GM19240 (cell line): ENCODE measurements at regions not wholly inside any gene's neighbourhood (a gene's known extent, or its start where the extent isn't known, plus 50 kb on each side); places are given as distances from the start of the nearest gene placed in this dataset.

Source experiments
- DNase-seq: peaks from one replicate; pipeline ENCODE4 v3.0.0; 2011; ENCODE audit warnings: low spot score; ENCODE audit not compliant: insufficient read length

DNA sequence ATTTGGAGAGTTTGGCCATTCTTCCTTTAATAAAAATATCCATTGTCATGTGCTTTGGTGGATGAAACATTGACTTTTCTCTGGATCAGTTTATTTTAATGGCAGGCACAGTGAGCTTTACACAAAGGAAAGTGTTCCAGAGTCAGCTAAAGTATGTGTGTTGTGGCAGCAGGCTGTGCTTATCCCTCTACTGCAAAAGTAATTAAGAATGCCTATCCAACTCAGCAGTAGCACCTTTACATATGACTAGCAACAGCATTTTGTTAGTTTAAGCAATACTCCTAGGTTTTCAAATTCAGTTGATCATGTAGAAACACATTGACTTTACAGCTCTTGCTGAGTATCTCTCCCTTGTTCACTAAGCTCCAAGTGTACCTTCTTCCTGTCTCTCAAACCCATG, 730.5 kb upstream of the RGMB start:
- DNase-seq = no peak

DNA sequence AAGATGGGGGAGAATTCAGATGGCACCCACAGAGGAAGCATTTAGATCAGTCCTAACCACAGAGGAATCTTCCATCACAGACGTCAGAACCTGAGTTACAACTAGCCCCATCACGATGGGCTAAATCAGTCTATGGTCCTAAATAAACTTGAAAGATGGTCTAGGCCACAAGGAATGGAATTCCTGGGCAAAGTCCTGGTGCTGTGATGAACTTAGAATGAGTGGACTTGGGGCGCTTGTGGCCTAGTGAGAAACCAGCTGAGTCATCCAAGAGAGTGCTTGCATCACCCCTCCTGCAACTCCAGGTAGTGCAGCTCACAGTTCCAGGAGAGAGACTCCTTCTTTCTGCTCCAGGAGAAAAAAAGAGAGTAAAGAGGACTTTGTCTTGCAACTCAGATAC, 722.9 kb upstream of the RGMB start:
- DNase-seq = no peak

DNA sequence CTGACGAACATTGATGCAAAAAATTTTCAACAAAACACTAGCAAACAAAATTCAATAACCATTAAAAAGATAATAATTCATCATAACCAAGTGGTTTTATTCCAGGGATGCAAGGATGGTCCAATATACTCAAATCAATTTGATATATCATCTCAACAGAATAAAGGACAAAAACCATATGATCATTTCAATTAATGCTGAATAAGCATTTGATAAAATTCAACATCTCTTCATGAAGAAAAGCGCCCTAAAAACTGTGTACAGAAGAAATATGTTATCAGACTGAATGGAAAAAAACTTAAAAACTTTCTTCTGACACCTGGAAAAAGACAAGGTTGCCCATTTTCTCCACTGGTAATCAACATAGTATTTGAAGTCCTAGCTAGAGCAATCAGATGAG, 720.3 kb upstream of the RGMB start:
- DNase-seq = no peak

DNA sequence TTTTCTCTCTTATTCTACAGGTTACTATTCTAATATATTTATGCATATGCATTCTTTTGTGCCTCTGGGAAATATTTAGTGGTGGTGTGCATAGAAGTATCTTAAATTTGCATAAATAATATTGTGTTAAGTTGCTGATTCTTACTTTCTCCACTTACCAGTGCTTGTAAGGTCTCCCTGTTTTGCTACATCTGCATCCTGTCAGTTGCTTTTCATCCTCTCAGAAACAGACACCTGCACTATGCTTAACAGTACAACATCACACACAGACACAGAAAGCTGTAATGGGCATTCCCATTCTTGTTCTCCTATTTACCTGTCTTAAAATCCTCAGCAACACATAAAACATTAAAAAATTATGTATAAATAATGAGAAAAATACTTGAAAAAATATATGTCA, 713.3 kb upstream of the RGMB start:
- no peak for DNase-seq

DNA sequence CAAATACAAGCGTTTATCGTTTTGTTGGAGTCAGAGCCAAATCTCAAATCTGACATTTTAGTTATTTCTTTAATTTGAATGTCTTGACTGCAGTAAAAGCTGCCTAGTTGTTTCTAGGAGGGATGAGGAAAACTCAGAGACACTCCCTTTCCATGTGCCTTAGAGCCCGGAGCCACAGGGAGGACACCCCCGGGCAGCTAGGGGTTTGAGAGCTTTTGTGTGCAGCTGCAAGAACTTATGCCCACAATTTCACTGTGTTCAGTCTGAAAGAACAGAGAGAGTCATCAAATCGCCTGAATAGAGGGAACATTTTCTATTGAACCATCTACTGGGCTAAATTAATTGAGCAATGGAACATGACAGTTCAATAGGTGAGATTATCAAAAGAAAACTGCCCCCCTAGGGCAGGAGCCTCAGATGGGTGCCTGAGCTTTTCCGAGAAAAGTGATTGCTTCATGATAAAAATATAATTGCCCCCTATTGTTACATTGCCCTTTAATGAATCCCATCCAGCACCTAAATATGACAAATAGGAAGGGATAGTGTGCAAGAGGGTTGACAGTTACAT, 709.3 kb upstream of the RGMB start:
- DNase-seq = no peak

DNA sequence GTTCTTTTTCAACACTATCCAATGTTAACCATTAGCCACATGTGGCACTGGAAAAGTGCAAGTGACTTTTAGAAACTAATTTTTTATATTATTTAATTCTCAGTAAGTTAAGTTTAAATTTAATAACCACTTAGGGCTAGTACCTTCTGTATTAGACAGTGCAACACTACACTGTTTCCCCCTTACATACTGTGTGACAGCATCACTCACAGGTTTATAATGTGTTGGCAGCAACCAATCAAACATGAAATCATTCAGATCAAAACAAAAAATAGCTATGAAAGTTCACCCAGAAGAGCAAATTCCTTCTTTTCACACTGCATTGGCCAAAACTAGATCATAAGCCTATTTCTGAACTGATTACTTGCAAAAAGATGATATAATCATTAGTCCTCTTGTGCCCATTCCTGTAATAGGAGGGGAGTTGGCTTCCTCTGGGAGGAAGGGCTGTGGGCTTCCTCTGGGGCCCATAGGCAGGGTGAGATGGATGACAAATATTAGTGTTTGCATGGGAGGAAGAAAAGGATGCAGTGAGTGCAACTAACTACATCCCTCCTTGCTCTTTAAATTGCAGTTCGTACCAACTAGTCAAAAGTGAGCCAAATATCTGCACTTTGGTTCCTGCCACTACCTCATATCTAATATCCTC, 708.1 kb upstream of the RGMB start:
- no peak for DNase-seq

DNA sequence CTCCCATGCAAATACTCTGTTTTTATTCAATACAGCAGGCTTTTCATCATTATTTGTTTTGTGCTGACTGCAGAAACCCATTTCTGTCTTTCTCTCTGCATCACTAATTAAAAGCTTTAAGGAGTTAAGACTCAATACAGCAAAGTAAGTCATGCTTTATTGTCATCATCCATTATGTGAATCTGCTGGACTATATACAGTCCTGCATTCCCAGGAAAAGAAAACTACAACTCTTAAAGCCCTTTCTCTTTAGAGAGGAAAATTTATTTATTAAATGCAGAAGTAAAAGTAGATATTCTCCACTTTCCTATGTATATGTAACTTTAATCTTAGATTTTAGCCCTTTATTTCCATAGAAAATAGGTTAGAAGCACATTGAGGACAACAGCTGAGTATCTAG, 706.6 kb upstream of the RGMB start:
- no peak for DNase-seq

DNA sequence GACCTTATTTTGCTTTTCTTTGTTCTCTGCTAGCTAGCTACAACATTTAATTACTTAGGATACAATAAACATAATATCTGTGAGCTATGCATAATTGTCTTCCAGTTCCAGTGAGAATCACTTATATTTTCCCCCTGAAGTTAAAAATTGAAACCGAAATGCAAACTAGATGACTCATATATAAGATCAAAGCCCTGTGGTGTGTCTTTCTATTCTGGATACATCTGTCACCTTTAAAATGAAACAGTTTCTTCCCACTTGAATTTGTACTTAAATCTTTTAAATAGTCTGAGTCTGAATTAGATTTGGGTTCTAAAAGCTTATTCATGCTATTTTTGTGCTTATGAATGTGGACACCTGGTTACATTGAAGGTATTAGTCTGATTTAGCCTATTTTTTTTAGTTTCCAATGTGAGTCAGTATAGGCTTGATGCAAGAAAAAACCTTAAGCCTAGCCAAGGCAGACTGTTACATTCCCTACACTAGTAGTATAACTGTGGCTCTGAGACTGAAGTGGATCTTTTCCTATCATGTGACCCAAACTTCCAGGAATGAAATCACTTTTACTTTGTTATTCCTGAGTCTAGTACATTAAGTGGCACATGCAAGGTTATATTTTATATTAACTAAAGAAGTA, 703.5 kb upstream of the RGMB start:
- DNase-seq = no peak

DNA sequence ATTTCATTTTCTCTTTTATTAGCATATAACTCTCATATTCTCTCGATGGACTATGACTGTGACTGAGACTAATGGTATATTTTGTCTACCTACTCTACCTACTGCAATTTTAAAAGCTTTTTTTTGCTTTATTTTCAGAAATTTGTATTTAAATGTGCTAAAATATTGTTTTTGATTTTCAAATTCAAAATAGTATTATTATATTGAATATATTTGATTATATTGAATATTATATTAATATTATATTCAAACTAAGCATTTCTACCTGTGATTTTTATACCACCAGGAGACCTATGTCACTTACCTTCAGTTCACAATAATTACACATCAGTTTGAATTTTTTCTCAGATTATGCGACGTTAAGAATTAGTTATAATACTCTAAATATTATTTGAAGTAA, 700.5 kb upstream of the RGMB start:
- DNase-seq = no peak

DNA sequence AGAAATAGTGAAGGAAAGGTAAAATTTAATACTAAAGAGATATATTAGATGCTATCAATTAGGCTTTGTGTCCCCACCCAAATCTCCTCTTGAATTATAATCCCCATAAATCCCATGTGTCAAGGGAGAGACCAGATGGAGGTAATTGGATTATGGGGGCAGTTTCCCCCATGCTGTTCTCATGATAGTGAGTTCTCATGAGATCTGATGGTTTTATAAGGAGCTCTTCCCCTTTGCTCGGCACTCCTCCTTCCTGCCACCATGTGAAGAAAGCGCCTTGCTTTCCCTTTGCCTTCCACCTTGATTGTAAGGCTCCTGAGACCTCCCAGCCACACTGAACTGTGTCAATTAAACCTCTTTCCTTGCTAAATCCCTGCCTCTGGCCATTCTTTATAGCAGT, 697.0 kb upstream of the RGMB start:
- no peak for DNase-seq

DNA sequence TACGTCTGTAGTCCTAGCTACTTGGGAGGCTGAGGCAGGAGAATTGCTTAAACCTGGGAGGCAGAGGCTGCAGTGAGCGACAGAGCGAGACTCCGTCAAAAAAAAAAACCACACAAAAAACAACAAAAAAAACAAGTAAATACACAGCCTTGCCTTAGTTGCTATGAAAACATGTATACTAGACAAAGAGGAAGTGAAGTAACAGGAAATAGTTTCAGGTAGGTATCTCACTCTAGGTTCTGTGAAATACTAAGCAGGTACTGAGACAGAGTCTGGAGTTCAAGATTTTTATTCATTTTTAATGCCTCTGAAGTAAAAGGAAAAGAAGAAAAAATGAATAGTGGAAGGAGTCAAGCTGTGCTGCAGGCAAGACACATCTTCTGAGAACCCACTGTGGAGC, 687.9 kb upstream of the RGMB start:
- no peak for DNase-seq

DNA sequence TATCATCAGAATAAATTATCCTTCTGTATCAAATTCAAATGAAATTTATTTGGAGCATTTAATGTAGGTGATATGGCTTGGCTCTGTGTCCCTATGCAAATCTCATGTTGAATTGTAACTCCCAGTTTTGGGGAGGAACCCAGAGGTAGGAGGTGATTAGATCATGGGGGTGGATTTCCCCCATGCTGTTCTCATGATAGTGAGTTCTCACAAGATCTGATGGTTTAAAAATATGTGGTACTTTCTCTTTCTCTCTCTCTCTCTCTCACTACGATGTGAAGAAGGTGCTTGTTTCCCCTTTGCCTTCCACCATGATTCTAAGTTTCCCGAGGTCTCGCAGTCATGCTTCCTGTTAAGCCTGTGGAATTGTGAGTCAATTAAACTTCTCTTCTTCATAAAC, 678.4 kb upstream of the RGMB start:
- DNase-seq = no peak

DNA sequence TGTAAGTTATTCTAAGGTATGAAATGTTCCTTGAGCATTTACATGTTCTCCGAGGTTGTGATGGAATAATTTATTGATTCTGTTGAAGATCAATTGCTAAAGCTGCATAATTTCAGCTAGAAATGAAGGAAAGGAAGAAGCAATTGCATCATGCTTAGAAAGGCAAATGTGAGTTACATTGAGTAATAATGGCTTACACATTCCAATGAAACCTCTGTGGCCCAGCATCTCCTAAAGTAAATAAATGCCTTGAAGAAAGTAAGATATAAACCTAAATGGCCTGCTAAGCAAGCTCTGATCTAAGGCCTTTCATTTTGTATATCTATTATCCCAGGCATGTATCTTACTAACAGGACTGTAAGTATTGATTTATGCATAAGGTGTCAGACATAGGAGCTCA, 677.3 kb upstream of the RGMB start:
- no peak for DNase-seq

DNA sequence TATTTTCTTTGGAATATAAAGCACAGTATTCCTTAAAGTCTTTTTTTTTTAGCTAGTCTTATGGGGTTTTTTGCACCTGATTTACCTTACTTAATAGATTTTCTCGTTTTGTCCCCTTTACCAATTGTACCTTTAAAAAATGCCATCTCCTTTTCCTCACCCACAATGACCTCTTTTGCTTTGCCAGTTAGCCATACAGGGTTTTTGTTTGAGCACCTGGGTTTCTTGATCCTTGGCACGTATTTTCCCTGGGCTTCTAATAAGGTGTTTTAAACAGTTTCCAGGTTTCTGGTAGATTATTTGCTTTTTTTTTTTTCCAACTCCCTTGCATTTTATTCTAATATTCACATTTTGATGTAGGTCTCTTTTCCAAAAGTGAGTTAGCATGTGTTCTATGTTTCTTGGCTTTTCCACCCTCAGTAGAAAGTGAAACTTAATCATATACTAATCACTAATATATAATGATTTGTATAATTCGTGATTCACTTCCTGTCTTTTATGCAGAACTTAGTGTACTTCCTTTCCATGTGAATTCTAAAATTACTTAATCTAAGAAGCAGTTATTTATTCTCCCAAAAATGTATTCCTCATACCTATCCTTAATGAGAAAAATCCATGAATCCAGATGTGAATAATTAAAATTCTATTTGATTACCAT, 673.9 kb upstream of the RGMB start:
- no peak for DNase-seq

DNA sequence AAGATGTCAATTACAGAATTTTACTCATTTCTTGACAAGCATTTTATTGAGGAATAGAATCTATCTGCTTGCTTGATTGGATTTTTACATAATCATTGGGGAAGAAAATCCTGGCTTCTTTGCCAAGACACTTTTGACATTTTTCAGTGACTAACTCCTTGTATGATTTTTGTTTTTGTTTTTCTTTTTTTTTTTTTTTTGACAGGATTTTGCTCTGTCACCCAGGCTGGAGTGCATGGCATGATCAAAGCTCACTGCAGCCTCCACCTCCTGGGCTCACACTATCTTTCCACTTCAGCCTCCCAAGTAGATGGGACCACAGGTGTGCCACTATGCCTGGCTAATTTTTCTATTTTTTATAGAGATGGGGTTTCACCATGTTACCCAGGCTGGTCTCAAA, 672.3 kb upstream of the RGMB start:
- DNase-seq = no peak

DNA sequence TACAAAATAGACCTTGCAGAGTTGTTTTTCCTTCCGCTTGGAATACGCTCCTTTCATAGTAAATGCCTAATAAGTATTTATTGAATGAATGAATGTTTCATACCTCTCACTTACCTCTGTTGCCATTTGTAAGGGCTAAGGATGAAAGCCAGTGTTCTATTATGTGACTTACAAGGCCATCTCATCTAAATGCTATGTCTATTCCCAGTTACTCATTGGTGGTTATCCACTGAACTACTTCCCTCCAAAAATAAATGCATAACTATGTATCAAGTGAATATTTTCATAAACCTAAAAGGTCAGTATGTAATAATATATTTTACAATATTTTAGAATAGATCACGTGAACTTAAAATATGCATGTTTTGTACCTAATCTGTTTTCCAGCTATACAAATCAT, 670.5 kb upstream of the RGMB start:
- no peak for DNase-seq

DNA sequence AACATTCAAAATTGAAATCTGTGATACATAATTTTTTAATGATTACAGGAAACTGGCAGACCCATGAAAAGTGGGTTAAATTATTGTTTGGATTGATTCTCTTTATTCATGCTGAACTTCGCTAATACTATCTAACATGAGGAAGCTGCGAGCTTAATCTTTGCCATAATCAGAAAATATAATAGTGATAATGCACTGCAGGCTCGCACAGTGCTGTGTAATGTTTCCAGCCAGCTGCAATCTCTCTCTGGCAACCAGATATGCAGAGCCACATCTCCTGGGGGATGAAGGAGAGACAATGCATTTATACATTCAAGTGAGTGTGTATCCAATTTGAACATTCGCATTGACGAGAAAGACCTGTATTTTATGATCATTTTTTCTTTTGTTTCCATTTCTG, 669.7 kb upstream of the RGMB start:
- no peak for DNase-seq

DNA sequence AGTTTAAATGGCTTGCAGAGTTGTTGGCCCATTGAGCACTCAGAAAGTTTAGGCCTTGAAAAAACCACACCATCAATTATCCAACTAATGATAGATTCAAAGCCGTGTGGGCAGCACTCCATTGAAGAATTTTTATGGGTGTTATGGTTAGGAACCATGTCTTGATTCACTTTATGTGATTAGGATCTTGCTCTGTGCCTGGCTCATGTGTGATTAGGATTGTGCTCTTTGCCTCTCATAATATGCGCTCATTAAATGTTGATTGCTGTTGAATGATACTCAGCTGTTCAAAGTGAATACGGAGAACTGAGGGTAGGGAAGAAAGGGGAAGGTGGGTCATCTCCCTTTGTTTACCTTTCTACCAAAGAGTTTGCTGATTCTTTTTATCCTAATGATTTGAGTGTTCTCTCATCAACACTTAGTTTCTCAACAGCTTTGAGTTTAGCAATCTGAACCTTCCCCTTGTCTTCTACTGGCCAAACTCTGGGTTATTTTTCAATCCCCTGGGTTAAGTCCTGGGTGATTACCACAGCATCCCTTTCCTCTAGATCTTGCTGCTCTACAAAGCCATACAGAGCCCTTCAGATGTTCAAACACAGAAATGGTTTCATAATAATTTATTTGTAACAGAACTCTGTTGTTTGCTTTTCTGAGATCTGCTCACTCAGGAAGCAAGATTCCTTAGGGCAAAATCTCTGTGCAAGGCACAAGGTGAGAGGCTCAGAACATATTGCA, 668.8 kb upstream of the RGMB start:
- DNase-seq = no peak

DNA sequence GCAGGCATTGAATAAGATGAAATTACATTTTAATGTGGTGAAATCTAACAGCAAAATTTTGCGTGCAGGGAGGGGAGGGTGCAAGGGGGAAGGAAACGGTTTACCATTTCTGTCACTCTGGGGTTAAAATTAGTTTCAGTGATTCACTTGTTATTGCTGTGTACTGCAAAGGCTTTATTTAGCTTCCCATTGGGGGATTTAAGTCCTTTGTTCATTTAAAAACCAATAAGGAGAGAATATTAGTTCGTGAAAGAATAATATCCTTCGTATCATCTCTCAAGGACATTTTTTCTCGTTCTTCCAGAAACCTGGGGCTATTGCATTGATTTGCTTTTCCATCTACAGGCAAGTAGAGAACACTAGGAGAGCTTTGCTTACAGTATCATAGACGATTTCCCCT, 667.8 kb upstream of the RGMB start:
- no peak for DNase-seq

DNA sequence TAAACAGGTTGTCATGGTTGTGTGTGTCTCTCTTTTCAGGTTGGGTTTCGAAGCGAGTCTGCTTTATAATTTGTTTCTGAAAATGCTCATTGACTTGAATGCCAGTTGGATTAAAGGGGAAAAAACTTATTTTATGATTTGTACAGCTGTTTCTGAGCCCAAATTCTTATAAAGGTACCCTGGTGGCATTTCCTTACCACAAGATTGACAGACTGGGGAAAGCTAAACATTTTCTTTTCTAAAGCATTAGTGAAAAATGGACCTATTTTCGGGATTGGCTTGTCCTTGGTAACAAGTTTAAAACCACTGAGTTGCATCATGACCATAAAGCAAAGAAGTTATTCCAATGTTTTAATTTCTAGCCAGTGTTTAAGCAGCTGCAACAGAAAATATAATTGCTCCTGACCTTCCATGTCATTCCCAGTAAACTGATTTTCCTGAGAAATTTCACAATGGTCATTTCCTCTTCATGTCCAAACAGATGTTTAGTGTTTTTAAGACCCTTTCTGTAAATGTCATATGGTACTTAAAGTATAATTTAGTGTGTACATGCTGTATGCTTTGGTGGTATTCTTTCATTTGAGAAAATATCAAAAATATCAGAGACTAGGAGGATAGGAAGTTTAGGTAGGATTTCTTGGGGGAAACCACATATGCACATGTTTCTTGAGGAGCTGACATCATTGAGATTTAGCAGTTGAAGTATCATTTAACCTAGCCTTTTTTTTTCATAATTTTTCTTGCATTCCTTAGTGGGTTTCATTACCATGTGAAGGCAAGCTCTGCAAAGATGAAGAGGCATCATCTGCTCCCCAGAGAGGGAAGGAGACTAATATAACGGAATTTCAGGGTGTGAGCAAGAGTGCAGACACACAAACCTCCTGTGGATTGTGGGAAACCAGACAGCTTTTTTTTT, 667.1 kb upstream of the RGMB start:
- no peak for DNase-seq

DNA sequence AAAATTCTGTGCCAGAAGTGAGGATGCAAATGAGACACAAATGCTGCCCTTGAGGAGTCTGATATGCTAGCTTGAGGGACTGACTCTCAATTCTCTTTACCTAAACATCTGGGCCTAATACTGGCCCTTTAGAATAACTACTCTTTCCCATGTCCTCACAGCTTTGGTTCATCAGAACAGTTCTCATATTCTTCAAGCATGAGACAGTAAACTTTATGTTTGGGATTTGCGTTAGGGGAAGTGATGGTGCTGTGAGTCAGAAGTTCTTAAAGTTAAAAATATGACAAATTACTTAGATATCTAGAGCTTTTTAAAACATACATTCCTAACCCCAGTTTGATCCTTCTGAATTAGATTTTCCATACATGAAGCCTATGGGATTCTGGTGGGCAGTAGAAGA, 665.0 kb upstream of the RGMB start:
- no peak for DNase-seq
